ENCODE measurements at regions not wholly inside any gene's neighbourhood (a gene's known extent, or its start where the extent isn't known, plus 50 kb on each side); places are given as distances from the start of the nearest gene placed in this dataset.

DNA sequence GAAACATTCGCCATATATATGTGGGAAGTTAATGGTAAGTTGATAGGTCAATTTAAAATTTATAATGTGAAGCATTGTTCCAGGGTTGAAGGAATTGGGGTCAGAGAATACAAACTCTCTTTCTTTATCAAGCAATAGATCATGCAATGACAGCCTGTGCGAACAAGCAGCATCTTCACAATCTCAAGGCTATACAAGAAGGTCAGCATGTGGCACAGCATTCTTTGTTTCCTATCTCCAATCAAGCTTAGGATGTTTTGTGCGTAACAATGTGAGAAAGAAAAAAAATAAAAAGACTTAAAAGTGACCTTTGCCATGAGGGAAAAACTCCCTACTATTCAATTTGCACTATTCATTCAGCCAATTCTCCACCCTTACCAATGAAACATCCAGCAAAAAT lies 288.1 kb upstream of the NECTIN3 start:
- no peak for TF ChIP-seq GATA3 (IDR thresholded peaks at IDR 0.05; ENCODE audit: low read depth, low read length)
- TF ChIP-seq GATA2 (IDR thresholded peaks at IDR 0.05; ENCODE audit: low read depth, low read length): no peak

Measured in SH-SY5Y (cell line).